AG09309 (cell line): ENCODE measurements at regions not wholly inside any gene's neighbourhood (a gene's known extent, or its start where the extent isn't known, plus 50 kb on each side); places are given as distances from the start of the nearest gene placed in this dataset.
"Not testable (repeated sequence)": the region's sequence is repeated elsewhere in the genome, so short reads cannot be mapped to it uniquely, and the experiment has no call there.

Source experiments
- DNase-seq: peaks from one replicate; pipeline ENCODE4 v3.0.0-alpha.2; 2010; ENCODE audit warnings: low read depth
- H3K4me3 ChIP-seq: 2 replicates; pipeline ENCODE4 v1.5.1; 2011; ENCODE audit warnings: mild to moderate bottlenecking, low read depth, low read length, moderate library complexity; ENCODE audit not compliant: control insufficient read depth
- TF ChIP-seq, protein P1 (sequence below): IDR thresholded peaks from 2 replicates; pipeline ENCODE4 v1.5.1; 2011; ENCODE audit warnings: mild to moderate bottlenecking, low read depth, low read length, inconsistent platforms; ENCODE audit not compliant: insufficient read depth, control insufficient read depth; ENCODE audit errors: missing control alignments

DNA sequence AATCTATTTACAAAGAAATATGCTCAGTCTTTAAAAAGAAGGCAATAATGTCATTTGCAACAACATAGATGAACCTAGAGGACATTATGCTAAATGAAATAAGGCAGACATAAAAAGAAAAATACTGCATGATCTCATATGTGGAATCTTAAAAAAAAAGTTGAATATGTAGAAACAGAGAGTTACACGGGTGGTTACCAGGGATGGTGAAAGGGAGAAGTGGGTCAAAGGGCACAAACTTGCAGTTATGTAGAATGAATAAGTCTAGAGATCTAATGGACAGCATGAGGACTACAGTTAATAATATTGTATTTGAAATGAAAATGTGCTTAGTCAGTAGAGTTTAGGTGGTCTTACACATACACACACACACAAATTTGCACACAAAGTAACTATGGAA is 88.2 kb upstream of the CCDC71L start:
- TF ChIP-seq, protein P1, sequence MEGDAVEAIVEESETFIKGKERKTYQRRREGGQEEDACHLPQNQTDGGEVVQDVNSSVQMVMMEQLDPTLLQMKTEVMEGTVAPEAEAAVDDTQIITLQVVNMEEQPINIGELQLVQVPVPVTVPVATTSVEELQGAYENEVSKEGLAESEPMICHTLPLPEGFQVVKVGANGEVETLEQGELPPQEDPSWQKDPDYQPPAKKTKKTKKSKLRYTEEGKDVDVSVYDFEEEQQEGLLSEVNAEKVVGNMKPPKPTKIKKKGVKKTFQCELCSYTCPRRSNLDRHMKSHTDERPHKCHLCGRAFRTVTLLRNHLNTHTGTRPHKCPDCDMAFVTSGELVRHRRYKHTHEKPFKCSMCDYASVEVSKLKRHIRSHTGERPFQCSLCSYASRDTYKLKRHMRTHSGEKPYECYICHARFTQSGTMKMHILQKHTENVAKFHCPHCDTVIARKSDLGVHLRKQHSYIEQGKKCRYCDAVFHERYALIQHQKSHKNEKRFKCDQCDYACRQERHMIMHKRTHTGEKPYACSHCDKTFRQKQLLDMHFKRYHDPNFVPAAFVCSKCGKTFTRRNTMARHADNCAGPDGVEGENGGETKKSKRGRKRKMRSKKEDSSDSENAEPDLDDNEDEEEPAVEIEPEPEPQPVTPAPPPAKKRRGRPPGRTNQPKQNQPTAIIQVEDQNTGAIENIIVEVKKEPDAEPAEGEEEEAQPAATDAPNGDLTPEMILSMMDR = no peak
- H3K4me3 ChIP-seq = no peak overlapping the region
- no peak for DNase-seq

DNA sequence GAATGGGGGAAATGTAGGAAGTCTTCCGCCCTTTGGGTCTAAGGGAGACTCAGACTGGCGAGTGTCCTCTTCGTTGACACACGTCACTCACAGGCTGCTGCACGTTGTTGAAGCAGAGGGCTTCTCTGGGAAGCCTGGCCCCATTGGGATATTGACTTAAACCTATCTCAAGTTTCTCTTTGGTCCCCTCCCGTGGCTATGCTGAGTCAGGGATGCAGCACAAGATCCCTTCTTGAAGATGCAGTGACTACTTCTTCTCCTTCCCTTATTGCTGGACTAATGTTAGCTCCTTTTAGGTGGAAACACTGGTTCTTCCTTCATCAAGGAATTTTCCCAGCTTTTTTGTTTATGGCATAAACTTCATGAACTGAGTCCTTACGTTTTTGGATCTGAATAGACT is 89.8 kb upstream of the CCDC71L start:
- TF ChIP-seq, protein P1 = no peak
- no peak for DNase-seq
- H3K4me3 ChIP-seq = no peak overlapping the region

DNA sequence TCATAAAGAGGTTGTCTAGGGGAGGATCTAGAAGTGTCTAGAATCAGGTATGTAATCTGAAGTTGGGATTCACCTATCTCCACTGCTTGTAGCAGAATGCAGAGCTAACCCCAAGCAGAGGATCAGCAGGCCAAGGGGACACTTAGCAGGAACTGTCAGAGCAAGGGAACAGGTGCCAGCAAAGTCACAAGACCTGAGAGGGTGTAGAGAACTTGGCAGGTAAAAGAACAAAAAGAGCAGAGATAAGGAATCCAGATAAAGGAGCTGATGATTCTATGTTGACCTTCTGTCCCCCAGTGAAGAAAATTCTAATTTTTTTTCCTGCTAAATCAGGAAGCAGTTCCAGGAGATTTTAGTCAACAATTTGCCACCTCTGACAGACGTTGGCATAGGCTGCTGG is 91.4 kb upstream of the CCDC71L start:
- TF ChIP-seq, protein P1 = no peak
- DNase-seq = no peak
- no peak overlapping the region for H3K4me3 ChIP-seq

DNA sequence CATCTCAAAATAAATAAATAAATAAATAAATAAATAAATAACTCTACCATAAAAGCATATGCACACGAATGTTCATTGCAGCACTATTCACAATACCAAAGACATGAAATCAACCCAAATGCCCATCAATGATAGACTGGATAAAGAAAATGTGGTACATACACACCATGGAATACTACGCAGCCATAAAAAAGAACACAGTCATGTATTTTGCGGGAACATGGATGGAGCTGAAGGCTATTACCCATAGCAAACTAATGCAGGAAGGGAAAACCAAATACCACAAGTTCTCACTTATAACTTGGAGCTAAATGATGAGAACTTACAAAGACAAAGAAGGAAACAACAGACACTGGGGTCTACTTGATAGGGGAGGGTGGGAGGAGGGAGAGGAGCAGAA is 94.1 kb upstream of the CCDC71L start:
- H3K4me3 ChIP-seq, DNase-seq: not testable (repeated sequence)

DNA sequence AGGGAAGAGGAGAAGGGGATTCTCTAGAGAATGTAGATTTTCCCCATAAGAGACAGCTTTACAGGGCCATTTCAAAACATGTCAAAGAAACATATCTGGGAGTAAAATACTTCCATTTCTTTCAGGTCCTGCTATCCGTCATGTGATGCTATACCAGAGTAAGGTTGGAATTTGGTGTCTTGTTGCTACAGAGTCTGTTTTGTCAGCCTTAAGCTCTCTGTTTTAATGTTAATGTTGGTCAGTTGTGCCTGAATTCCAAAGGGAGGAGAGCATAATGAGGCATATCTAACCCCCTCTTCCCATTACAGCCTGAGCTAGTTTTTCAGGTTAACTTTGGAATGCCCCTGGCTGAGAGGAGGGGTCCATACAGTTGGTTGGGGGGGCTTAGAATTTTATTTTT is 94.7 kb upstream of the CCDC71L start:
- no peak overlapping the region for H3K4me3 ChIP-seq
- TF ChIP-seq, protein P1 = no peak
- no peak for DNase-seq

DNA sequence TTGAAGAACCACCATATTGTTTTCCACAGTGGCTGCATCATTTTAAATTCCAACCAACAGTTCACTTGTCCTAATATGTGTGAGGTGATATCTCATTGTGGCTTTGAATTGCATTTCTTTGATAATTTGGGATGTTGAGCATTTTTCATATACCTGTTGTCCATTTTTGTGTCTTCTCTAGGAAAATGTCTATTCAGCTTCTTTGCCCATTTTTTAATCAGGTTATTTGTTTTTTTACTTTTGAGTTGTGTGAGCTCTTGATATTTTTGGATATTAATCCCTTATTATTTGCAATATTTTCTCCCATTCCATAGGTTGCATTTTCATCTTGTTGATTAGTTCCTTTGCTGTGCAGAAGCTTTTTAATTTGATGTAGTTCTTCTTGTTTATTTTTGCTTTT is 95.1 kb upstream of the CCDC71L start:
- H3K4me3 ChIP-seq = no peak overlapping the region
- TF ChIP-seq, protein P1 = no peak
- DNase-seq = no peak

DNA sequence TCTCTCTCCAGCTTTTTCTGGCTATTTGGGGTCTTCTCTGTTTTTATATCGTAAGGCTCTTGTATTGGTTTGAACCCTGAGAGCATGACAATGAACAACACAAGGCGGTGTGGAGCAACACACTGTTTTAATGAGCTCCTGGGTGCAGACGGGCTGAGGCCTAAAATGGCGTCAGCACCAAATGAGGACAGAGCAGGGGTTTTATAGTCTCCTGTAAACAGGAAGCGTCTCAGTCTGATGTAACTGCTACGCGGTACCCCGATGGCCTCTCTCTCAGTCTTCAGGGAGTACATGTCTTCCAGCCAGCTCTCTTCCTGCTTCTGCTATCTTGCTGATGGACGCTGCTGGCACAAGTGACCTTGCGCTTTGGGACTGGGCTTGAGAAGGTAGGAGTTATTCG is 95.9 kb upstream of the CCDC71L start:
- DNase-seq = no peak
- TF ChIP-seq, protein P1 = no peak
- no peak overlapping the region for H3K4me3 ChIP-seq

DNA sequence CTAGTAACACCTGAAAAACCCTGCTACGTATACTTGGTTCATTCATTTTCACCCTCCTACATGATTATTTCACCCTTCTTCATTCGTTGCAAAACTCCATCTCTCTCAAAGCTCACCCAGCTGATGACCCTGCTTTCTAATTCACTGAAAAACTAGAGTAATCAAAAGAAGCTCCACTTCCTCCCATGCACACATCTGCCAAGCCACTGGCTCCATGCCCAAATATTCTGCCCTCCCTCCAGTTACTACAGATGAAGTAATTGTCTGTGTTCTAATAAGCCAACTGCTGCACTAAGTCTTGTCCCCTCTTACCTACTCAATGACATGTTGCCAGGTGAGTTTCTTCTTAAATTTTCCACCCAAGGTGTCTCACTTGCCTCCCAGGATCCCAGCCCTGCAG is 96.9 kb upstream of the CCDC71L start:
- H3K4me3 ChIP-seq = no peak overlapping the region
- TF ChIP-seq, protein P1 = no peak
- peak; percentile 33 for DNase-seq

DNA sequence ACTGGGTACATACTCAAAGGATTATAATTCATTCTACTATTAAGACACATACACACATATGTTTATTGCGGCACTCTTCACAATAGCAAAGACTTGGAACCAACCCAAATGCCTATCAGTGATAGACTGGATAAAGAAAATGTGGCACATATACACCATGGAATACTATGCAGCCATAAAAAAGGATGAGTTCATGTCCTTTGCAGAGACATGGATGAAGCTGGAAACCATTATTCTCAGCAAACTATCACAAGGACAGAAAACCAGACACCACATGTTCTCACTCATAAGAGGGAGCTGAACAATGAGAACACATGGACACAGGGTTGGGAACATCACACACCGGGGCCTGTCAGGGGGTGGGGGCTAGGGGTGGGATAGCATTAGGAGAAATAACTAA is 101.9 kb upstream of the CCDC71L start:
- H3K4me3 ChIP-seq, DNase-seq: not testable (repeated sequence)
